ENCODE measurements at regions not wholly inside any gene's neighbourhood (a gene's known extent, or its start where the extent isn't known, plus 50 kb on each side); places are given as distances from the start of the nearest gene placed in this dataset.
"Not testable (repeated sequence)": the region's sequence is repeated elsewhere in the genome, so short reads cannot be mapped to it uniquely, and the experiment has no call there.

DNA sequence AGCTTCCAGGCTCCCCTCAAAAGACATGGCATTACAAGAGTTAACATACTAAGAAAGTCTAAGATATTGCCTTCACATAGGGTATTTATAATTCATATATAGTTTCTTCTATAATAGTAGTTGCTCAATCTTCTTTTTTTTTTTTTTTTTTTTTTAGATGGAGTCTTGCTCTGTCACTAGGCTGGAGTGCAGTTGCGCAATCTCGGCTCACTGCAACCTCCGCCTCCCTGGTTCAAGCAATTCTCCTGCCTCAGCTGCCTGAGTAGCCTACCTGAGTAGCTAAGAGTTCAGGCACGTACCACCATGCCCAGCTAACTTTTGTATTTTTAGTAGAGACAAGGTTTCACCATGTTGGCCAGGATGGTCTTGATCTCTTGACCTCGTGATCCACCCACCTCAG, 337.0 kb downstream of the FAM181B start:
- TF ChIP-seq, protein P1, sequence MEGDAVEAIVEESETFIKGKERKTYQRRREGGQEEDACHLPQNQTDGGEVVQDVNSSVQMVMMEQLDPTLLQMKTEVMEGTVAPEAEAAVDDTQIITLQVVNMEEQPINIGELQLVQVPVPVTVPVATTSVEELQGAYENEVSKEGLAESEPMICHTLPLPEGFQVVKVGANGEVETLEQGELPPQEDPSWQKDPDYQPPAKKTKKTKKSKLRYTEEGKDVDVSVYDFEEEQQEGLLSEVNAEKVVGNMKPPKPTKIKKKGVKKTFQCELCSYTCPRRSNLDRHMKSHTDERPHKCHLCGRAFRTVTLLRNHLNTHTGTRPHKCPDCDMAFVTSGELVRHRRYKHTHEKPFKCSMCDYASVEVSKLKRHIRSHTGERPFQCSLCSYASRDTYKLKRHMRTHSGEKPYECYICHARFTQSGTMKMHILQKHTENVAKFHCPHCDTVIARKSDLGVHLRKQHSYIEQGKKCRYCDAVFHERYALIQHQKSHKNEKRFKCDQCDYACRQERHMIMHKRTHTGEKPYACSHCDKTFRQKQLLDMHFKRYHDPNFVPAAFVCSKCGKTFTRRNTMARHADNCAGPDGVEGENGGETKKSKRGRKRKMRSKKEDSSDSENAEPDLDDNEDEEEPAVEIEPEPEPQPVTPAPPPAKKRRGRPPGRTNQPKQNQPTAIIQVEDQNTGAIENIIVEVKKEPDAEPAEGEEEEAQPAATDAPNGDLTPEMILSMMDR (IDR thresholded peaks at IDR 0.05; ENCODE audit: poor library complexity) = not testable (repeated sequence)
- TF ChIP-seq EZH2 (IDR thresholded peaks at IDR 0.05; ENCODE audit: borderline replicate concordance); EZH2phosphoT487 (IDR thresholded peaks at IDR 0.05; ENCODE audit: low read depth, severe bottlenecking, unreplicated experiment): not testable (repeated sequence)
